WTC11 (cell line): ENCODE measurements at regions not wholly inside any gene's neighbourhood (a gene's known extent, or its start where the extent isn't known, plus 50 kb on each side); places are given as distances from the start of the nearest gene placed in this dataset.

Experiments
- CREB1 ChIP-seq: sonication (generic); formaldehyde crosslinking; IDR thresholded peaks from 2 replicates; pipeline ENCODE4 v1.8.0; 2023; ENCODE audit warnings: mild to moderate bottlenecking, missing genetic modification reagents
- CREM ChIP-seq: sonication (generic); formaldehyde crosslinking; IDR thresholded peaks from 2 replicates; pipeline ENCODE4 v1.8.1; 2022; ENCODE audit warnings: mild to moderate bottlenecking, missing genetic modification reagents, moderate library complexity
- ELF4 ChIP-seq: sonication (generic); formaldehyde crosslinking; IDR thresholded peaks from 2 replicates; pipeline ENCODE4 v1.8.1; 2022; ENCODE audit warnings: low read depth, mild to moderate bottlenecking, moderate library complexity, missing genetic modification reagents
- JUN ChIP-seq: sonication (generic); formaldehyde crosslinking; IDR thresholded peaks from 2 replicates; pipeline ENCODE4 v1.8.0; 2023; ENCODE audit warnings: mild to moderate bottlenecking, missing genetic modification reagents
- MAX ChIP-seq: sonication (generic); formaldehyde crosslinking; IDR thresholded peaks from 2 replicates; pipeline ENCODE4 v1.8.0; 2022; ENCODE audit warnings: mild to moderate bottlenecking, missing genetic modification reagents
- MXD4 ChIP-seq: fragments of 250-450 bp; sonication (Bioruptor Pico); IDR thresholded peaks from 2 replicates; pipeline ENCODE4 v1.8.0; 2021; ENCODE audit warnings: mild to moderate bottlenecking, moderate library complexity, borderline replicate concordance
- NR1H2 ChIP-seq: sonication (generic); formaldehyde crosslinking; IDR thresholded peaks from 2 replicates; pipeline ENCODE4 v1.9.0; 2021; ENCODE audit warnings: mild to moderate bottlenecking, moderate library complexity, missing genetic modification reagents
- SP1 ChIP-seq: sonication (generic); formaldehyde crosslinking; conservative IDR thresholded peaks from 2 replicates; pipeline ENCODE4 v1.8.1; 2022; ENCODE audit warnings: missing genetic modification reagents
- TCF7 ChIP-seq: sonication (generic); formaldehyde crosslinking; IDR thresholded peaks from 2 replicates; pipeline ENCODE4 v1.8.0; 2022; ENCODE audit warnings: mild to moderate bottlenecking, low read depth, missing genetic modification reagents, moderate library complexity
- ZNF219 ChIP-seq: sonication (generic); formaldehyde crosslinking; IDR thresholded peaks from 2 replicates; pipeline ENCODE4 v1.8.0; 2023; ENCODE audit warnings: missing genetic modification reagents, mild to moderate bottlenecking, borderline replicate concordance
- TF ChIP-seq, protein P1 (sequence below): fragments of 200-600 bp; IDR thresholded peaks from 2 replicates; pipeline ENCODE4 v1.8.0; 2022; ENCODE audit warnings: antibody characterized with exemption
- TF ChIP-seq, protein P2 (sequence below): sonication (generic); formaldehyde crosslinking; IDR thresholded peaks from 2 replicates; pipeline ENCODE4 v1.8.0; 2022; ENCODE audit warnings: missing genetic modification reagents
- TF ChIP-seq, protein P3 (sequence below): sonication (generic); formaldehyde crosslinking; IDR thresholded peaks from 2 replicates; pipeline ENCODE4 v1.8.0; 2022; ENCODE audit warnings: mild to moderate bottlenecking, missing genetic modification reagents
- TF ChIP-seq, protein P4 (sequence below): sonication (generic); formaldehyde crosslinking; IDR thresholded peaks from 2 replicates; pipeline ENCODE4 v1.8.1; 2022; ENCODE audit warnings: low read depth, missing genetic modification reagents, borderline replicate concordance

DNA sequence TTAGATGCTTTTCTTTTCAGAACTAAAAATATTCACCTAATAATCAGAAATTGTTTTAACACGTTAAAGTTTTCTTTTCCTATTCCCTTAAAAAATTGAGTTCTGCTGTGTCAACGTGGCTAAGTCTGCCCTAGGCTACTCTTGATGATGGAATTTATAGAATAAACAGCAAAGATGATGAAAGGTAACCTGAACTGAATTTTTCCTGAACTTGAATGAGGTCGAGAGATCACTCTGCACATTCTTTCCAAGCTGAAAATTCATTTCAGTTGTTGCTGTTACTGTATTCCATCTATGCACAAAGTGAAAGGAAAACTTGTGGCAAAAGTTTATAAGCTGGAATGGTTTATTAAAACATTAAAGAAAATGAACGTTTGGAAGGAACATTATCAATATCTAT, 245.9 kb upstream of the GIMD1 start:
- TF ChIP-seq, protein P1, sequence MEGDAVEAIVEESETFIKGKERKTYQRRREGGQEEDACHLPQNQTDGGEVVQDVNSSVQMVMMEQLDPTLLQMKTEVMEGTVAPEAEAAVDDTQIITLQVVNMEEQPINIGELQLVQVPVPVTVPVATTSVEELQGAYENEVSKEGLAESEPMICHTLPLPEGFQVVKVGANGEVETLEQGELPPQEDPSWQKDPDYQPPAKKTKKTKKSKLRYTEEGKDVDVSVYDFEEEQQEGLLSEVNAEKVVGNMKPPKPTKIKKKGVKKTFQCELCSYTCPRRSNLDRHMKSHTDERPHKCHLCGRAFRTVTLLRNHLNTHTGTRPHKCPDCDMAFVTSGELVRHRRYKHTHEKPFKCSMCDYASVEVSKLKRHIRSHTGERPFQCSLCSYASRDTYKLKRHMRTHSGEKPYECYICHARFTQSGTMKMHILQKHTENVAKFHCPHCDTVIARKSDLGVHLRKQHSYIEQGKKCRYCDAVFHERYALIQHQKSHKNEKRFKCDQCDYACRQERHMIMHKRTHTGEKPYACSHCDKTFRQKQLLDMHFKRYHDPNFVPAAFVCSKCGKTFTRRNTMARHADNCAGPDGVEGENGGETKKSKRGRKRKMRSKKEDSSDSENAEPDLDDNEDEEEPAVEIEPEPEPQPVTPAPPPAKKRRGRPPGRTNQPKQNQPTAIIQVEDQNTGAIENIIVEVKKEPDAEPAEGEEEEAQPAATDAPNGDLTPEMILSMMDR: no peak
- TF ChIP-seq, protein P2, sequence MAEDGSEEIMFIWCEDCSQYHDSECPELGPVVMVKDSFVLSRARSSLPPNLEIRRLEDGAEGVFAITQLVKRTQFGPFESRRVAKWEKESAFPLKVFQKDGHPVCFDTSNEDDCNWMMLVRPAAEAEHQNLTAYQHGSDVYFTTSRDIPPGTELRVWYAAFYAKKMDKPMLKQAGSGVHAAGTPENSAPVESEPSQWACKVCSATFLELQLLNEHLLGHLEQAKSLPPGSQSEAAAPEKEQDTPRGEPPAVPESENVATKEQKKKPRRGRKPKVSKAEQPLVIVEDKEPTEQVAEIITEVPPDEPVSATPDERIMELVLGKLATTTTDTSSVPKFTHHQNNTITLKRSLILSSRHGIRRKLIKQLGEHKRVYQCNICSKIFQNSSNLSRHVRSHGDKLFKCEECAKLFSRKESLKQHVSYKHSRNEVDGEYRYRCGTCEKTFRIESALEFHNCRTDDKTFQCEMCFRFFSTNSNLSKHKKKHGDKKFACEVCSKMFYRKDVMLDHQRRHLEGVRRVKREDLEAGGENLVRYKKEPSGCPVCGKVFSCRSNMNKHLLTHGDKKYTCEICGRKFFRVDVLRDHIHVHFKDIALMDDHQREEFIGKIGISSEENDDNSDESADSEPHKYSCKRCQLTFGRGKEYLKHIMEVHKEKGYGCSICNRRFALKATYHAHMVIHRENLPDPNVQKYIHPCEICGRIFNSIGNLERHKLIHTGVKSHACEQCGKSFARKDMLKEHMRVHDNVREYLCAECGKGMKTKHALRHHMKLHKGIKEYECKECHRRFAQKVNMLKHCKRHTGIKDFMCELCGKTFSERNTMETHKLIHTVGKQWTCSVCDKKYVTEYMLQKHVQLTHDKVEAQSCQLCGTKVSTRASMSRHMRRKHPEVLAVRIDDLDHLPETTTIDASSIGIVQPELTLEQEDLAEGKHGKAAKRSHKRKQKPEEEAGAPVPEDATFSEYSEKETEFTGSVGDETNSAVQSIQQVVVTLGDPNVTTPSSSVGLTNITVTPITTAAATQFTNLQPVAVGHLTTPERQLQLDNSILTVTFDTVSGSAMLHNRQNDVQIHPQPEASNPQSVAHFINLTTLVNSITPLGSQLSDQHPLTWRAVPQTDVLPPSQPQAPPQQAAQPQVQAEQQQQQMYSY (CRISPR knock-in tag): no peak
- TF ChIP-seq SP1 (CRISPR knock-in tag) (no peak), MXD4 (CRISPR knock-in tag) (no peak), TCF7 (no peak), CREB1 (no peak), ELF4 (no peak), ZNF219 (no peak), JUN (CRISPR knock-in tag) (no peak), NR1H2 (no peak), MAX (CRISPR knock-in tag) (no peak), CREM (CRISPR knock-in tag) (no peak)
- TF ChIP-seq, protein P3, sequence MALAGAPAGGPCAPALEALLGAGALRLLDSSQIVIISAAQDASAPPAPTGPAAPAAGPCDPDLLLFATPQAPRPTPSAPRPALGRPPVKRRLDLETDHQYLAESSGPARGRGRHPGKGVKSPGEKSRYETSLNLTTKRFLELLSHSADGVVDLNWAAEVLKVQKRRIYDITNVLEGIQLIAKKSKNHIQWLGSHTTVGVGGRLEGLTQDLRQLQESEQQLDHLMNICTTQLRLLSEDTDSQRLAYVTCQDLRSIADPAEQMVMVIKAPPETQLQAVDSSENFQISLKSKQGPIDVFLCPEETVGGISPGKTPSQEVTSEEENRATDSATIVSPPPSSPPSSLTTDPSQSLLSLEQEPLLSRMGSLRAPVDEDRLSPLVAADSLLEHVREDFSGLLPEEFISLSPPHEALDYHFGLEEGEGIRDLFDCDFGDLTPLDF (CRISPR knock-in tag): no peak
- TF ChIP-seq, protein P4, sequence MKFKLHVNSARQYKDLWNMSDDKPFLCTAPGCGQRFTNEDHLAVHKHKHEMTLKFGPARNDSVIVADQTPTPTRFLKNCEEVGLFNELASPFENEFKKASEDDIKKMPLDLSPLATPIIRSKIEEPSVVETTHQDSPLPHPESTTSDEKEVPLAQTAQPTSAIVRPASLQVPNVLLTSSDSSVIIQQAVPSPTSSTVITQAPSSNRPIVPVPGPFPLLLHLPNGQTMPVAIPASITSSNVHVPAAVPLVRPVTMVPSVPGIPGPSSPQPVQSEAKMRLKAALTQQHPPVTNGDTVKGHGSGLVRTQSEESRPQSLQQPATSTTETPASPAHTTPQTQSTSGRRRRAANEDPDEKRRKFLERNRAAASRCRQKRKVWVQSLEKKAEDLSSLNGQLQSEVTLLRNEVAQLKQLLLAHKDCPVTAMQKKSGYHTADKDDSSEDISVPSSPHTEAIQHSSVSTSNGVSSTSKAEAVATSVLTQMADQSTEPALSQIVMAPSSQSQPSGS (CRISPR knock-in tag): no peak
